Immature natural killer cell (primary cell): ENCODE measurements at regions not wholly inside any gene's neighbourhood (a gene's known extent, or its start where the extent isn't known, plus 50 kb on each side); places are given as distances from the start of the nearest gene placed in this dataset.
"Not testable (repeated sequence)": the region's sequence is repeated elsewhere in the genome, so short reads cannot be mapped to it uniquely, and the experiment has no call there.

Source experiments
- DNase-seq, 3 donors: peaks; one replicate each; pipeline ENCODE4 v3.0.0; 2022; ENCODE audit warnings: mixed read lengths in 1 of 3
- H3K27ac Mint-ChIP-seq, 6 donors: one replicate each; pipeline ENCODE4 v1.8.0; 2020; ENCODE audit warnings: mixed read lengths in 6 of 6, mild to moderate bottlenecking in 5 of 6, inconsistent platforms in 4 of 6, moderate library complexity in 3 of 6
- H3K27me3 Mint-ChIP-seq, 3 donors: one replicate each; pipeline ENCODE4 v1.8.0; 2020 to 2021; ENCODE audit warnings: low read depth in 3 of 3, mild to moderate bottlenecking in 3 of 3, mixed read lengths in 3 of 3, moderate library complexity in 3 of 3, inconsistent platforms in 1 of 3
- H3K36me3 Mint-ChIP-seq, 3 donors: one replicate each; pipeline ENCODE4 v1.8.0; 2020; ENCODE audit warnings: mixed read lengths in 3 of 3, inconsistent platforms in 2 of 3, mild to moderate bottlenecking in 2 of 3
- H3K4me1 Mint-ChIP-seq, 2 donors: one replicate each; pipeline ENCODE4 v1.8.0; 2020; ENCODE audit warnings: inconsistent platforms in 2 of 2, mild to moderate bottlenecking in 2 of 2, mixed read lengths in 2 of 2, moderate library complexity in 1 of 2
- H3K4me3 Mint-ChIP-seq, 5 donors: one replicate each; pipeline ENCODE4 v1.8.0; 2020; ENCODE audit warnings: mild to moderate bottlenecking in 5 of 5, mixed read lengths in 5 of 5, inconsistent platforms in 3 of 5, moderate library complexity in 3 of 5
- H3K9me3 Mint-ChIP-seq, 6 donors: one replicate each; pipeline ENCODE4 v1.8.0; 2020; ENCODE audit warnings: mild to moderate bottlenecking in 6 of 6, mixed read lengths in 6 of 6, inconsistent platforms in 4 of 6, moderate library complexity in 3 of 6

DNA sequence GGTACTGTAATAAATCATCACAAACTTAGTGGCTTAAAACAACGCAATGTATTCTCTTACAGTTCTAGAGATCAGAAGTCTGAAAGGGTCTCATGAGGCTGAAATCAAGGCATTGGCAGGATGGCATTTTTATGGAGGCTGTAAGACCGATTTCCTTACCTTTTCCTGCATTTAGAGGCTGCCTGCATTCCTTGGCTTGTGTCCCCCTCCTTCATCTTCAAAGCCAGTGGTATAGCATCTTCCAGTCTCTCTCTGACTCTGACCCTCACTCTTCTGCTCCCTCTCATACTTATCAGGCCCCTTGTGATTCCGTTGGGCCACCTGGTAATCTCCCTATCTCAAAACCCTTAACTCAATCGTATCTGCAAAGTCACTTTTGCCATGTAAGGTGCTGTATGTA lies 258.2 kb upstream of the JADE1 start:
- no peak for DNase-seq
- H3K36me3 Mint-ChIP-seq = no peaks in the 10 kb centered on the region
- no peak overlapping the region for H3K4me3 Mint-ChIP-seq
- H3K4me1 Mint-ChIP-seq = peaks cover 17 to 18% of the 10 kb centered on the region in 2 donors
- no peak overlapping the region for H3K27ac Mint-ChIP-seq
- H3K9me3 Mint-ChIP-seq = peaks cover 0 to 1% (median 0%) of the 10 kb centered on the region in 6 donors
- peaks cover 13 to 23% (median 22%) of the 10 kb centered on the region in 3 donors for H3K27me3 Mint-ChIP-seq

DNA sequence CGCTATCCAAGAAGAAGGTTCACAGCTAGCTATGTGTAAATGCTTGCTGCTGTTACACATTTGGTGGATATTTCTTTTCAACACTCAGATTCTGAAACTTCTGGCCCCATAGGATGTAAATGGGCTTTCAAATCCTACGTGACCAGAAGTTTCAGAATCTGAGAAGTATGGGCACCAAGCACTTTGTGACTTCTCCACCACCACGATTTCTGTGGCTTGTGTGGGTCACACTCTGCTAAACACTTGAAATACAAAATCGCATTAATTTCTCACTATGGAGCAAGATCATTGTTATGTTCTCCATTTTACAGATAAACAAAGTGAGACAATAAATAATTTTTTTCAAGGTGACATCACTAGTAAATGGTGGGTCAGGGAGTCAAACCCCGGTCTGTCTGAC lies 259.4 kb upstream of the JADE1 start:
- Mint-ChIP-seq H3K36me3 (no peaks in the 10 kb centered on the region), H3K4me3 (no peak overlapping the region), H3K4me1 (peaks cover 17 to 18% of the 10 kb centered on the region in 2 donors), H3K9me3 (peaks cover 0 to 1% (median 0%) of the 10 kb centered on the region in 6 donors), H3K27ac (no peak overlapping the region), H3K27me3 (peaks cover 8 to 23% (median 22%) of the 10 kb centered on the region in 3 donors)
- no peak for DNase-seq

DNA sequence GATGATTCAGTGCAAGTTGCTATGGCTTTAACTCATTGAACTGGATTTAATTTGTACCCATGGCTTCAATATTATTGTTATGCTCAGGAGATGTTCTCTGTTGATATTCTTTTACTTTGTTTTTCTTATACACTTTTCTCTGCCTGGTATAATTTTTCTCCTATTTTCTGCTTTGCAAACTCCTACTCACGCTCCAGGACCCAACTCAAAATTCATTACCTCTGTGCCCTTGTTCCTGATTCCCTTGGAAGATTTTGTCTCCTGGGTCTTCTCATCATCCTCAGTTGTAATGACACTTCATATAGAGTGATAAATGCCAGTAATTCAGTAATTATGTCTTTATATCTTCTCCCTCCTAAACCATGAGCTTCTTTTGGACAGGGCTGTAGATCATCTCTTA lies 259.9 kb upstream of the JADE1 start:
- Mint-ChIP-seq H3K27me3 (peaks cover 8 to 22% (median 20%) of the 10 kb centered on the region in 3 donors), H3K4me1 (peaks cover 17 to 18% of the 10 kb centered on the region in 2 donors), H3K27ac (no peak overlapping the region), H3K9me3 (peaks cover 0 to 1% (median 0%) of the 10 kb centered on the region in 6 donors), H3K4me3 (no peak overlapping the region), H3K36me3 (no peaks in the 10 kb centered on the region)
- no peak for DNase-seq

DNA sequence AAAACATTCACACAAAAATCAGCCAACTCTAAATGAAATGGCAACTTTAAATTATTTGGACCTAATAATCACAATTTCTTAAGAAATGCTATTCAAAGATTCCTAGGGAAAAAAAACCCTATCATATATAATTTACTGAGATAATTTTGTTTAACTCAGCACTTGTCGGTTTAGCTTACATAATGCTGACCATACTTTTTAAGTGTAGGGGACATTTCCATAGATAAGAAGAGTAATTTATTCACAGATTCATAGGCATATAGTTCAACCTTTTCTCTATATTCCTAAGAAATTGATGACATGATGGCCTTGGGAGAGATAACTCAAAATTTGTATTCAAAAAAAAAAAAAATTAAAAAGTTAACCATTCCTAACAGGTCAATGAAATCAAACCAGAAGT lies 260.8 kb upstream of the PGRMC2 start:
- peaks cover 9 to 10% of the 10 kb centered on the region in 2 donors for H3K4me1 Mint-ChIP-seq
- no peak overlapping the region for H3K27ac Mint-ChIP-seq
- H3K36me3 Mint-ChIP-seq = no peaks in the 10 kb centered on the region
- peaks cover 0 to 1% (median 0%) of the 10 kb centered on the region in 6 donors for H3K9me3 Mint-ChIP-seq
- H3K27me3 Mint-ChIP-seq = peaks cover 12 to 20% (median 16%) of the 10 kb centered on the region in 3 donors
- DNase-seq = no peak
- H3K4me3 Mint-ChIP-seq = no peak overlapping the region

DNA sequence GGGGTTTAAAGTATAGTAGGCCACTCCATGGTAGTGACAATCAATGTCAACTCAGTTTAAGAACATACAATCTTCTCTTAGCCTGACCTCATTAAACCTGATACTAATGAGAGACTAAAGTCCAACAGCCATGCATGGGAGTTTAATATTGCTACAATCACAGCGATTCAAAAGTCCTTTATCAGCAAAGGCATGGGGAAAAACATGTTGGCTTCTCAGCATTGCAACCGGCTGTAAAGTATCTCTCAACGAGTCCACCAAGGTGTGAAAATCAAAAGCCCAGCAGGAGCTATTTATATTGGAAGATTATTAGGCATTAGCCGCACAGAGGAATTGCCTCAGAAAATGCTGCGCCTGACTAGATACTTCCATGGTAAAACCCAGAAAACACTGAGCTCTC lies 256.7 kb upstream of the PGRMC2 start:
- DNase-seq = no peak
- Mint-ChIP-seq H3K27me3 (peaks cover 1 to 6% (median 3%) of the 10 kb centered on the region in 3 donors), H3K27ac (no peak overlapping the region), H3K4me3 (no peak overlapping the region), H3K4me1 (no peaks in the 10 kb centered on the region), H3K9me3 (no peaks in the 10 kb centered on the region), H3K36me3 (no peaks in the 10 kb centered on the region)

DNA sequence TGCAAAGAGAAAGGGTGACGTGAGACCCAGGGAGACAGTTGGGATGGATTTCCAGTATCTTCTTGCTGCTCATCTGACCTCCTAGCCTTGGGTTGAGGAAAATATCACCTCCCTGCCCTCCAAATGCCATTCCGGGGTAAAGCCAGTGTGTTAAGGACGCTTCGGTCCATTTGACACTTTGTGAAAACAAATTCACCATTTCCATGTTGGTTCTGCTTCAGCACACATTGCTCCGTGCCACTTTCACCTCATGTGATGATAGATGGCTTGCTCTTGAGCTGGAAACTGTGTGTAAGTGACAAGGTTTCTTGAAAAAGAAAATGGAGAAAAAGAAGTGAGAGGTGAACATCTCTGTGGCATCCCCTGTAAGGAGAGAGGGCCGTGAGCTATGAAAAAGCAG lies 256.1 kb upstream of the PGRMC2 start:
- DNase-seq = no peak
- H3K36me3 Mint-ChIP-seq = no peaks in the 10 kb centered on the region
- H3K27ac Mint-ChIP-seq = no peak overlapping the region
- H3K9me3 Mint-ChIP-seq = peaks cover 0 to 1% (median 0%) of the 10 kb centered on the region in 6 donors
- no peak overlapping the region for H3K4me3 Mint-ChIP-seq
- no peaks in the 10 kb centered on the region for H3K4me1 Mint-ChIP-seq
- peaks cover 1 to 6% (median 3%) of the 10 kb centered on the region in 3 donors for H3K27me3 Mint-ChIP-seq

DNA sequence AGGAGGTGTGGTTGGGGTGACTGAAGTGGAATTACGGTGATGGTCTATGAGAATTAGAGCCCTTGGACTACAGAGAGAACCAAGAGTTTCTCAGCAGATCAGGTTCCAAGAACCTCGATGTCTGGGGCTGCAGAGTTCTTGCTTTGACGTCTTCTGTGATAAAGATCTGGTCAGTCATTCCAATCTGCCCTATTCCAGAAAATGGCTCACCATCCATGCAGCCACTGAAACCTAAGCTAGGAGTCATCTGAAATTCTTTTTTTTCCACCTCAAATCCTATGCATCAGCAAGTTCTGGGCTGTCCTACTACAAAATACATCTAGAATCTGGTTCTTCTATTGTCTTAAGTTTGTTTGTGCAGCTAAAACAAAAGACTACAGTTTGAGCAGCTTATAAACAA lies 254.4 kb upstream of the PGRMC2 start:
- Mint-ChIP-seq H3K27ac (no peak overlapping the region), H3K27me3 (peaks cover 2 to 6% (median 3%) of the 10 kb centered on the region in 3 donors), H3K9me3 (peaks cover 0 to 1% (median 0%) of the 10 kb centered on the region in 6 donors), H3K4me1 (no peaks in the 10 kb centered on the region), H3K36me3 (no peaks in the 10 kb centered on the region), H3K4me3 (no peak overlapping the region)
- DNase-seq = no peak

DNA sequence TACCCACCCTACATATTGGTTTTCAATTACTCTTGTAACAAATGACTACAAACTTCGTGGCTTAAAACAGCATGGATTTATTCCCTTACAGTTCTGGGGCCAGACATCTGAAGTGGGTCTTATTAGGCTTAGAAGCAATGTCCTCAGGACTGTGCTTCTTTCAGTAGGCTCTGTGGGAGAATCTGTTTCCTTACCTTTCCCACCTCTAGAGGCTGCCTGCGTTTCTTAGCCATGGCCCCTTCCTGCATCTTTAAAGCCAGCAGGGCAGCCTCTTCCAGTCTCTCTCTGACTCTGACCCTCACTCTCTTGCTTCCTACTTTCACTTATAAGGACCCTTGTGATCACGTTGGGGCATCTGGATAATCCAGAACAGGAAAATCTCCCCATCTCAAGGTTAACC lies 252.5 kb upstream of the PGRMC2 start:
- no peak overlapping the region for H3K27ac Mint-ChIP-seq
- H3K4me3 Mint-ChIP-seq = no peak overlapping the region
- DNase-seq = no peak
- H3K9me3 Mint-ChIP-seq = peaks cover 0 to 1% (median 0%) of the 10 kb centered on the region in 6 donors
- H3K27me3 Mint-ChIP-seq = peaks cover 3 to 6% (median 5%) of the 10 kb centered on the region in 3 donors
- no peaks in the 10 kb centered on the region for H3K4me1 Mint-ChIP-seq
- no peaks in the 10 kb centered on the region for H3K36me3 Mint-ChIP-seq

DNA sequence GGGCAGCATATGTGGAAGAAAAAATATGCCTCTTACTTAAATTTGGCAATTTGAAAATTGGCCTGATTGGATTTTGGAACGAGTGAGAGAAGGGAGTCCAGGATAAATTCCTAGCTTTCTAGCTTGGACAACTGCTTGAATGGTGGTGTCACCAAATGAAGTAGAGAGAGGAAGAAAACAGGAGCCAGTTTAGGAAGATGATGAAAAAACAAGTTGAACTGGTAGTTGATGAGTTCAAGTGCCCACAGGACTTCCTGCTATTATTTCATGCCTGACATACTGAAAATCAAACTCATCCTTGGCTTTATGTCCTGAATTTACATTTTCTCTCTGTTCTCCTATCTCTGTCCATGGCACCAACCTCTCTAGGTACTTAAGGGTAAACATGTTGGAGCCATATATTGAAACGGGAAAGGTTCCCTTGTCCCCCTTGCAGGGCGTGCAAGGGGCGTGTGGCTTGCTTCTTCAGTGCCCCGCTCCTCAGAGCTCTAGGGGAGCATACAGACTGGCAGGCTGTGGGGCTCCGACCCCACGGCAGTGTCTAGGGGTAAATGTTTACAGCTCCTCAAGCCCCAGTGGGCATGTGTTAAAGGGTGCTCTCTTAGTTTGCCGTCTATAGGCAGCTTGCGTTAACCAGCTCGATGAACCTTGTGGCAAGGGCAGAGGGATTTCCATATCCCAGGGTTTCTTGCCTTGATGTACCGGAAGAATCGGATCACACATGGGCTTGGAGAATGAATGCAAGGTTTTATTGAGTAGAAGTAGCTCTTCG lies 250.7 kb upstream of the PGRMC2 start:
- Mint-ChIP-seq H3K9me3 (peaks cover 0 to 1% (median 0%) of the 10 kb centered on the region in 6 donors), H3K27ac (no peak overlapping the region), H3K27me3 (peaks cover 0 to 6% (median 5%) of the 10 kb centered on the region in 3 donors), H3K4me1 (no peaks in the 10 kb centered on the region), H3K36me3 (no peaks in the 10 kb centered on the region), H3K4me3 (no peak overlapping the region)
- no peak for DNase-seq

DNA sequence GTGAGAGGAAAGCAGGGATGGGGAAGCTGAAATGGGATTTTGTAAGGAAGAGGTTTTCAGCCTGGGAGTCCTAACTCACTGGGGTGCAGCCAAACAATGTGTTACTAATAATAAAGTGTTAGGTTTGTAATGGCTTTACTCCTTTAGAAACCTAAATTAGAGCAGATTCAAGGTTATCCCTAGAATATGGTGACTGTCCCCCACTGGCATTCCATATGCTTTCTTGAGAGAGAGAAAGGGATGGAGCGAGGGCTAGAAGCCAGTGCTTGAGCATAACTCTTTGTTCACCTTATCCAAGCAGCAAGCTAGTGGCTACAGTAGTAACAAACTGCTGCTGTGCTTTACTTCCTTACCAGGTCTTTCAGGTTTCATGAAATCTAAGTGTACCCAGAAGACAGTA lies 249.1 kb upstream of the PGRMC2 start:
- Mint-ChIP-seq H3K9me3 (peaks cover 0 to 1% (median 0%) of the 10 kb centered on the region in 6 donors), H3K36me3 (no peaks in the 10 kb centered on the region), H3K4me3 (no peak overlapping the region), H3K27ac (no peak overlapping the region), H3K4me1 (no peaks in the 10 kb centered on the region), H3K27me3 (peaks cover 2 to 8% (median 4%) of the 10 kb centered on the region in 3 donors)
- DNase-seq = no peak

DNA sequence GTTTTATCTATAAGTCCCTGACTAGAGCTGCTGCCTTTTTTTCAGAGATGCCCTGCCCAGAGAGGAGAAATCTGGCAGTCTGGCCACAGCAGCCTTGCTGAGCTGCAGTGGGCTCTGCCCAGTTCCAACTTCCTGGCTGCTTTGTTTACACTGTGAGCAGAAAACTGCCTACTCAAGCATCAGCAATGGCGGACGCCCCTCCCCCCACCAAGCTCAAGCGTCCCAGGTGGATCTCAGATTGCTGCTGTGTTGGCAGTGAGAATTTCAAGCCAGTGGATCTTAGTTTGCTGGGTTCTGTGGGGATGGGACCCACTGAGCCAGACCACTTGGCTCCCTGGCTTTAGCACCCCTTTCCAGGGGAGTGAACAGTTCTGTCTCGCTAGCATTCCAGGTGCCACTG lies 247.9 kb upstream of the PGRMC2 start:
- not testable (repeated sequence) for H3K9me3 Mint-ChIP-seq, H3K27ac Mint-ChIP-seq, DNase-seq, H3K4me3 Mint-ChIP-seq, H3K4me1 Mint-ChIP-seq, H3K36me3 Mint-ChIP-seq
- peaks cover 0 to 14% (median 4%) of the 10 kb centered on the region in 3 donors for H3K27me3 Mint-ChIP-seq

DNA sequence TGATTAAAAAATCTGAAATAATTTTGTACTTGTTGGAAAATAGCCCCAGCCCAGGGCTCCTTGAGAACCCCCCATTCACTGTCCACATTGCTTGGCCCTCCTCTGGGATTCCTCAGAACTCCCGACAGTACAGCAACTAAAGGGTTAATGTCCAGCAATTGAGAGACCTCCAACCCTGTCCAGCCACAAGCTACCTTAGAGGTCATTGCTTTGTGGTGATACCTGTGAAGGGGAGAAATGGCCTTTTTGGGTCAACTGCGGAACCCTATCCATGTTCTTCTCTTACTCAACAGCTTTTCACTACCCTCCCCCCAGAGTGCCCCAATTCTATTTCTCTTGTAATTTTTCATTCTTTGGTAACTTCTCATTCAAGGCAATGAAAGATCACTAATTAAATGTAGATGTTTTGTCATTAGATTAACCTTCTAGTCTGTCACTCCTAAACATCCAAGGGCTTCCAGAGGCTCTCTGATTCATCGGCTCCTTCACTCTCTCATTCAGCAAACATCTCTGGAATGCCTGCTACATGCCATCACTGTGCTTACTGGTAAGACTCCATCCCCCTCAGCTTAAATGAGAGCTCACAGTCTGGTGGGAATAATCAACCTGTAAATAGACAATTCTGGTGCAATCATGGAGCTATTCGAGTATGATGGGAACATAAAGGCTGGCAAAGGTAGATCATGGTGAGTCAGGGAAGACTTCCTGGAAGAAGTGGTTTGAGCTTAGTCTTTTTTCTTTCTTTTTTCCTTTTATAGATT lies 241.4 kb upstream of the PGRMC2 start:
- no peak for DNase-seq
- Mint-ChIP-seq H3K27me3 (peaks cover under 1 to 13% (median 6%) of the 10 kb centered on the region in 3 donors), H3K4me1 (no peaks in the 10 kb centered on the region), H3K36me3 (peaks cover 0 to 3% (median 0%) of the 10 kb centered on the region in 3 donors), H3K4me3 (no peak overlapping the region), H3K27ac (no peak overlapping the region), H3K9me3 (no peaks in the 10 kb centered on the region)

DNA sequence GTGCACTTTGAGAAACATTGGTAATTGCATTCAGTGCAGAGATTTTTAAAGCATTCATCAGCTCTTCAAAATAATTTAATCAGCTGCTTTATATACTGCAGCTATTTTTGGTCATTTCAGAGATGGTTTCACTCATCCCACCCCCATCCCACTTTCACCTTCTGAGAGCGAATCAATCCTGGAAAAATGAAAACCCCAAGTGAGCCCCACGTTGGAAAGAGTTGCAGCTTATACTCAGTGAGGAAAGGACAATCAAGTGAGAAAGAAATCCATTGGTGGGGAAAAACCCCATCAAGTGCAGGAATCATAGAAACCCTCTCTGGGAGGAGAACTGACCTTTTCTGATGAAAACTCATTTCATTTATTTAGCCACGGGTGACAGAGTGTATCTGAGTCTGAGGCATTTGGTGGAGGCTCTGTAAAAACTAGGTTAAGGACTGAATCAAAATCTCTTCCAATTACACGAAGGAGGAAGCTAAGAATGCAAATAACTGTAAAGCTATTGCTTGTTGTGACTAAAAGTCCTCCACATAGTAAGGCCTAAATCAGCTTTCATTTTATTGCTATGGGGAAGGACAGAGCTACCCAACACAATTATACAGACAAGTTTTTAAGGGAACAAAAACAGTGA lies 240.4 kb upstream of the PGRMC2 start:
- Mint-ChIP-seq H3K9me3 (no peaks in the 10 kb centered on the region), H3K27me3 (peaks cover 5 to 13% (median 6%) of the 10 kb centered on the region in 3 donors), H3K36me3 (peaks cover 0 to 3% (median 0%) of the 10 kb centered on the region in 3 donors), H3K4me1 (no peaks in the 10 kb centered on the region), H3K4me3 (no peak overlapping the region), H3K27ac (no peak overlapping the region)
- no peak for DNase-seq

DNA sequence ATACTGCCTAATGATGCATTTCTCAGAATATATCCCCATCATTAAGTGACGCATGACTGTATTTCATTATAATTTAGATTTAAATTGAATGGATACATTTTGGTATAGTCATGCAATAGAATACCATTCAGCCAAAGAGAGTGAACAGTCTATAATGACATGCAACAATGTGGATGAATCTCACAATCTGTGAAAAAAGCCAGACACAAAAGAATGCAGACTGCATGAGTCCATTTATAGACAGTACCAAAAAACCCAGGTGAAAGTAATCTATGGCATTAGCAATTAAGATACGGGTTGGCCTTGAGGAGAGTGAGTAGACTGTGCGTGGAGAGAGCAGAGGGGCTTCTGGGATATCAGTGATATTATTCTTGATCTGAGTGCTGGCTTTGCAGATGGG lies 239.7 kb upstream of the PGRMC2 start:
- no peaks in the 10 kb centered on the region for H3K4me1 Mint-ChIP-seq
- peaks cover 0 to 3% (median 0%) of the 10 kb centered on the region in 3 donors for H3K36me3 Mint-ChIP-seq
- no peak overlapping the region for H3K27ac Mint-ChIP-seq
- no peaks in the 10 kb centered on the region for H3K9me3 Mint-ChIP-seq
- no peak overlapping the region for H3K4me3 Mint-ChIP-seq
- peaks cover 3 to 12% (median 6%) of the 10 kb centered on the region in 3 donors for H3K27me3 Mint-ChIP-seq
- no peak for DNase-seq
